22Rv1 (cell line): ENCODE measurements at regions not wholly inside any gene's neighbourhood (a gene's known extent, or its start where the extent isn't known, plus 50 kb on each side); places are given as distances from the start of the nearest gene placed in this dataset.

Experiments used
- H3K27ac ChIP-seq: fragments of 450-650 bp; 2 replicates; pipeline ENCODE4 v1.5.1; 2017
- CTCF ChIP-seq: fragments of 450-650 bp; IDR thresholded peaks from 2 replicates; pipeline ENCODE4 v1.5.1; 2017; ENCODE audit warnings: mild to moderate bottlenecking
- ZFX ChIP-seq: fragments of 450-650 bp; IDR thresholded peaks from 2 replicates; pipeline ENCODE4 v1.6.1; 2017; ENCODE audit warnings: antibody characterized with exemption, borderline replicate concordance

GRCh38 chr10:128915630-128916029 lies 551.4 kb upstream of the MGMT start:
- no peak for TF ChIP-seq ZFX
- no peak for TF ChIP-seq CTCF
- H3K27ac ChIP-seq = no peak overlapping the region

- no peak for TF ChIP-seq ZFX
- no peak for TF ChIP-seq CTCF
- H3K27ac ChIP-seq = no peak overlapping the region
Measured at GRCh38 chr10:128916383-128916782, 550.7 kb upstream of the MGMT start.

- no peak overlapping the region for H3K27ac ChIP-seq
- no peak for TF ChIP-seq CTCF
Measured at GRCh38 chr10:128921389-128922022, 545.5 kb upstream of the MGMT start.

GRCh38 chr10:128922172-128922571 lies 544.9 kb upstream of the MGMT start:
- TF ChIP-seq CTCF (no peak), ZFX (no peak)
- H3K27ac ChIP-seq = no peak overlapping the region

GRCh38 chr10:128922619-128923196 lies 544.3 kb upstream of the MGMT start:
- no peak overlapping the region for H3K27ac ChIP-seq
- TF ChIP-seq CTCF (no peak), ZFX (no peak)

- H3K27ac ChIP-seq = no peak overlapping the region
- TF ChIP-seq ZFX (no peak), CTCF (no peak)
Measured at GRCh38 chr10:128924918-128925317, 542.1 kb upstream of the MGMT start.

GRCh38 chr10:128926711-128927110 lies 540.3 kb upstream of the MGMT start:
- TF ChIP-seq ZFX (no peak), CTCF (no peak)
- no peak overlapping the region for H3K27ac ChIP-seq
